ENCODE measurements at regions not wholly inside any gene's neighbourhood (a gene's known extent, or its start where the extent isn't known, plus 50 kb on each side); places are given as distances from the start of the nearest gene placed in this dataset.
"Not testable (repeated sequence)": the region's sequence is repeated elsewhere in the genome, so short reads cannot be mapped to it uniquely, and the experiment has no call there.

GRCh38 chr5:159503236-159503635, 172.9 kb upstream of the IL12B start:
- DNase-seq (ENCODE audit: low read depth) = no peak

GRCh38 chr5:159504106-159504856, 174.0 kb upstream of the IL12B start:
- DNase-seq (ENCODE audit: low read depth) = no peak

GRCh38 chr5:159504857-159505304, 174.6 kb upstream of the IL12B start:
- no peak for DNase-seq (ENCODE audit: low read depth)

- no peak for DNase-seq (ENCODE audit: low read depth)
These were observed 176.8 kb upstream of the IL12B start for GRCh38 chr5:159507055-159507454.

- no peak for DNase-seq (ENCODE audit: low read depth)
These were observed 177.4 kb upstream of the IL12B start for GRCh38 chr5:159507661-159508060.

- no peak for DNase-seq (ENCODE audit: low read depth)
These were observed 178.1 kb upstream of the IL12B start for GRCh38 chr5:159508344-159508743.

- no peak for DNase-seq (ENCODE audit: low read depth)
These were observed 178.8 kb upstream of the IL12B start for GRCh38 chr5:159509002-159509660.

GRCh38 chr5:159510282-159510681, 180.0 kb upstream of the IL12B start:
- DNase-seq (ENCODE audit: low read depth) = no peak

- no peak for DNase-seq (ENCODE audit: low read depth)
These were observed 181.3 kb upstream of the IL12B start for GRCh38 chr5:159511570-159511969.

GRCh38 chr5:159512064-159512463, 181.8 kb upstream of the IL12B start:
- no peak for DNase-seq (ENCODE audit: low read depth)

- no peak for DNase-seq (ENCODE audit: low read depth)
These were observed 184.0 kb upstream of the IL12B start for GRCh38 chr5:159514229-159514810.

- no peak for DNase-seq (ENCODE audit: low read depth)
These were observed 184.9 kb upstream of the IL12B start for GRCh38 chr5:159515197-159515596.

GRCh38 chr5:159515909-159516415, 185.7 kb upstream of the IL12B start:
- peak; percentile 77 for DNase-seq (ENCODE audit: low read depth)

- no peak for DNase-seq (ENCODE audit: low read depth)
These were observed 188.1 kb upstream of the IL12B start for GRCh38 chr5:159518371-159518770.

GRCh38 chr5:159519365-159519764, 189.1 kb upstream of the IL12B start:
- no peak for DNase-seq (ENCODE audit: low read depth)

GRCh38 chr5:159522841-159523240, 192.6 kb upstream of the IL12B start:
- DNase-seq (ENCODE audit: low read depth) = no peak

GRCh38 chr5:159524279-159524678, 194.0 kb upstream of the IL12B start:
- not testable (repeated sequence) for DNase-seq (ENCODE audit: low read depth)

GRCh38 chr5:159525117-159525516, 194.8 kb upstream of the IL12B start:
- no peak for DNase-seq (ENCODE audit: low read depth)

GRCh38 chr5:159527546-159528254, 197.4 kb upstream of the IL12B start:
- no peak for DNase-seq (ENCODE audit: low read depth)

- no peak for DNase-seq (ENCODE audit: low read depth)
These were observed 201.3 kb upstream of the IL12B start for GRCh38 chr5:159531554-159532105.

GRCh38 chr5:159533197-159533596, 202.9 kb upstream of the IL12B start:
- no peak for DNase-seq (ENCODE audit: low read depth)

GRCh38 chr5:159536166-159536565, 205.9 kb upstream of the IL12B start:
- DNase-seq (ENCODE audit: low read depth) = no peak

Measured in activated T-cell treated with anti-CD3 and anti-CD28 coated beads for 24 hours (primary cell).